ENCODE measurements at regions not wholly inside any gene's neighbourhood (a gene's known extent, or its start where the extent isn't known, plus 50 kb on each side); places are given as distances from the start of the nearest gene placed in this dataset.
"Not testable (repeated sequence)": the region's sequence is repeated elsewhere in the genome, so short reads cannot be mapped to it uniquely, and the experiment has no call there.

DNA sequence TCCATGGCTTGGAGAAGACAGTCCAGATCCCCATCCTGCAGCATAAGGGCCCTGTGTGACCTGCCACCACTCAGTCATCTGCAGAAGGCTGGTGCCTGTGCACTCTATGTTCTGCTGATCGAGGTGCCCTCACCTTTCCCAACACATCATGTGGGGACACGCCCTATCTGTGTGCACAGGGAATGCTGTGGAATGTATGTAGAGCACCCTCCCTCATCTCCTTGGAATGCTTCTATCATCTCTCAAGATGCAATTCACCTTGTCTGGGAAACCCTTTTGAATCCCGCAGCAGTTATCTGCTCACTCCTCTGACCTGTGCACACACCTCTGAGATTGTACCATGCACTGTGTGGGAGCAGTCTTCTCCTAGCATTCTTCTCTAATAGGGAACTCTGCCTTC is 207.2 kb upstream of the SSTR4 start:
- Mint-ChIP-seq H3K4me3 (ENCODE audit: unreplicated experiment) (no peak overlapping the region), H3K27me3 (ENCODE audit: unreplicated experiment) (no peaks in the 10 kb centered on the region), H3K9me3 (ENCODE audit: unreplicated experiment) (no peaks in the 10 kb centered on the region), H3K4me1 (ENCODE audit: unreplicated experiment) (peaks cover 34% of the 10 kb centered on the region), H3K36me3 (ENCODE audit: unreplicated experiment) (no peaks in the 10 kb centered on the region), H3K27ac (ENCODE audit: unreplicated experiment) (no peak overlapping the region)
- TF ChIP-seq, protein P1, sequence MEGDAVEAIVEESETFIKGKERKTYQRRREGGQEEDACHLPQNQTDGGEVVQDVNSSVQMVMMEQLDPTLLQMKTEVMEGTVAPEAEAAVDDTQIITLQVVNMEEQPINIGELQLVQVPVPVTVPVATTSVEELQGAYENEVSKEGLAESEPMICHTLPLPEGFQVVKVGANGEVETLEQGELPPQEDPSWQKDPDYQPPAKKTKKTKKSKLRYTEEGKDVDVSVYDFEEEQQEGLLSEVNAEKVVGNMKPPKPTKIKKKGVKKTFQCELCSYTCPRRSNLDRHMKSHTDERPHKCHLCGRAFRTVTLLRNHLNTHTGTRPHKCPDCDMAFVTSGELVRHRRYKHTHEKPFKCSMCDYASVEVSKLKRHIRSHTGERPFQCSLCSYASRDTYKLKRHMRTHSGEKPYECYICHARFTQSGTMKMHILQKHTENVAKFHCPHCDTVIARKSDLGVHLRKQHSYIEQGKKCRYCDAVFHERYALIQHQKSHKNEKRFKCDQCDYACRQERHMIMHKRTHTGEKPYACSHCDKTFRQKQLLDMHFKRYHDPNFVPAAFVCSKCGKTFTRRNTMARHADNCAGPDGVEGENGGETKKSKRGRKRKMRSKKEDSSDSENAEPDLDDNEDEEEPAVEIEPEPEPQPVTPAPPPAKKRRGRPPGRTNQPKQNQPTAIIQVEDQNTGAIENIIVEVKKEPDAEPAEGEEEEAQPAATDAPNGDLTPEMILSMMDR (IDR thresholded peaks at IDR 0.05): no peak
- DNase-seq (ENCODE audit: extremely low spot score, unreplicated experiment): peak; percentile 57

DNA sequence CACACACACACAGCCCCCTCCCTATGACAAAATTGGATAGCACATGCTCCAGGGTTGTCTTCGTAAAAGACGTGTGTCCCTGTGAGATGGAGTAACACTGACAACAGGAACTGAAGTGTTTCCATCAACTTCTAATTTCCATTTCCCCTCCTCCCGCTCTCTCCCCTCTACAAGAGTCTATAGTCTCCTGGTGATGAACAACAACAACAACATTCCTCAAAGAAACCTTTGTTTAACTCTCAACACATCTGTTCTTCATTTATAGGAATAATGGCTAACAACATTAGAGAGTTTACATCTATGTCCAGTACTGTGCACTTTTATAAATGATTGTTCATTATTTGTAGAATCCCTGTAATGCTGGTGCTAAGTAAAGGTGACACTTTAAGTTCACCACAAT is 205.8 kb upstream of the SSTR4 start:
- Mint-ChIP-seq H3K36me3 (ENCODE audit: unreplicated experiment) (no peaks in the 10 kb centered on the region), H3K4me3 (ENCODE audit: unreplicated experiment) (no peak overlapping the region), H3K27me3 (ENCODE audit: unreplicated experiment) (no peaks in the 10 kb centered on the region)

DNA sequence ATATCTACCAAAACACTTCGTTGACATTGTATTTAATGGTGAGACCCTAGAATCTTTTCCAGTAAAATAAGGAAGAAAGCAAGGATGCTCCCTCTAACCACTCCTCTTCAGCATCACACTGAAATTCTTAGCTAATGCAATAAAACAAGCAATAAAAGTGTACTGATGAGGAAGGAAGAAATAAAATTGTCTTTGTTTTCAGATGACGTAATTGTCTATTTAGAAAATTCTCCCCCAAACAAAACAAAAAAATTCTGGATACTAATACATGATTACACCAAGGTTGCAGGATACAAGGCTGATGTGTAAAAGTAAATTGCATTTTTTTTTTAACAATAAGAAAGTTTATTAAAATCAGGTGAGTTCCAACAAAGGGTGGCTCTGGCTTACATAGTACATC is 205.0 kb upstream of the SSTR4 start:
- peaks cover 30% of the 10 kb centered on the region for H3K4me1 Mint-ChIP-seq (ENCODE audit: unreplicated experiment)
- no peak for DNase-seq (ENCODE audit: extremely low spot score, unreplicated experiment)
- no peaks in the 10 kb centered on the region for H3K27me3 Mint-ChIP-seq (ENCODE audit: unreplicated experiment)
- H3K4me3 Mint-ChIP-seq (ENCODE audit: unreplicated experiment): no peak overlapping the region
- H3K27ac Mint-ChIP-seq (ENCODE audit: unreplicated experiment): no peak overlapping the region
- TF ChIP-seq, protein P1 (IDR thresholded peaks at IDR 0.05): no peak
- H3K9me3 Mint-ChIP-seq (ENCODE audit: unreplicated experiment): no peaks in the 10 kb centered on the region
- H3K36me3 Mint-ChIP-seq (ENCODE audit: unreplicated experiment): no peaks in the 10 kb centered on the region

More for the DNA sequence above, 205.8 kb upstream of the SSTR4 start:
- Mint-ChIP-seq H3K9me3 (ENCODE audit: unreplicated experiment) (no peaks in the 10 kb centered on the region), H3K4me1 (ENCODE audit: unreplicated experiment) (peaks cover 32% of the 10 kb centered on the region), H3K27ac (ENCODE audit: unreplicated experiment) (no peak overlapping the region)
- DNase-seq (ENCODE audit: extremely low spot score, unreplicated experiment): no peak
- TF ChIP-seq, protein P1 (IDR thresholded peaks at IDR 0.05): no peak

DNA sequence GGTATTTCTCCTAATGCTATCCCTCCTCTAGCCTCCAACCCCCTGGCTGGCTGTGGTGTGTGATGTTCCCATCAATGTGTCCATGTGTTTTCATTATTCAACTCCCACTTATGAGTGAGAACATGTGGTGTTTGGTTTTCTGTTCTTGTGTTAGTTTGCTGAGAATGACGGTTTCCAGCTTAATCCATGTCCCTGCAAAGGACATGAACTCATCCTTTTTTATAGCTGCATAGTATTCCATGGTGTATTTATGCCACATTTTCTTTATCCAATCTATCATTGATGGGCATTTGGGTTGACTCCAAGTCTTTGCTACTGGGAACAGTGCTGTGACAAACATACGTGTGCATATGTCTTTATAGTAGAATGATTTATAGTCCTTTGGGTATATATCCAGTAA is 204.4 kb upstream of the SSTR4 start:
- H3K4me1 Mint-ChIP-seq (ENCODE audit: unreplicated experiment): peaks cover 31% of the 10 kb centered on the region
- not testable (repeated sequence) for H3K9me3 Mint-ChIP-seq (ENCODE audit: unreplicated experiment); DNase-seq (ENCODE audit: extremely low spot score, unreplicated experiment); H3K4me3 Mint-ChIP-seq (ENCODE audit: unreplicated experiment); H3K27ac Mint-ChIP-seq (ENCODE audit: unreplicated experiment); H3K27me3 Mint-ChIP-seq (ENCODE audit: unreplicated experiment); H3K36me3 Mint-ChIP-seq (ENCODE audit: unreplicated experiment)

DNA sequence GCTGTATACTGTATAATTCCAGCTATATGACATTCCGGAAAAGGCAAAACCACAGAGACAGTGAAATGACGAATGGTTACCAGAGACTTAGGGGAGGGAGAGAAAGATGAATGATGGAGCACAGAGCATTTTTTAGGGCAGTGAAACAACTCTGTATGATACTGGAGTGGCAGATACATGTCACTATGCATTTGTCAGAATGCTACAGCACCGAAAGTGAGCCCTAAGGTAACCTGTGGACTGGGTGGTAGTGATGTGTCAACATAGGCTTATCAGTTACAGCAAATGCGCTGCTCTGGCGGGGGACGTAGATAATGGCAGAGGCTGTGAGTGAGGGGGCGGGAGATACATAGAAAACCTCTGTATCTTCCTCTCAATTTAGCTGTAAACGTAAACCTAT is 201.3 kb upstream of the SSTR4 start:
- no peak for DNase-seq (ENCODE audit: extremely low spot score, unreplicated experiment)
- Mint-ChIP-seq H3K27ac (ENCODE audit: unreplicated experiment) (peak overlapping the region; percentile 50), H3K36me3 (ENCODE audit: unreplicated experiment) (no peaks in the 10 kb centered on the region), H3K4me3 (ENCODE audit: unreplicated experiment) (no peak overlapping the region), H3K27me3 (ENCODE audit: unreplicated experiment) (no peaks in the 10 kb centered on the region), H3K9me3 (ENCODE audit: unreplicated experiment) (no peaks in the 10 kb centered on the region), H3K4me1 (ENCODE audit: unreplicated experiment) (peaks cover 49% of the 10 kb centered on the region)
- TF ChIP-seq, protein P1 (IDR thresholded peaks at IDR 0.05): no peak

DNA sequence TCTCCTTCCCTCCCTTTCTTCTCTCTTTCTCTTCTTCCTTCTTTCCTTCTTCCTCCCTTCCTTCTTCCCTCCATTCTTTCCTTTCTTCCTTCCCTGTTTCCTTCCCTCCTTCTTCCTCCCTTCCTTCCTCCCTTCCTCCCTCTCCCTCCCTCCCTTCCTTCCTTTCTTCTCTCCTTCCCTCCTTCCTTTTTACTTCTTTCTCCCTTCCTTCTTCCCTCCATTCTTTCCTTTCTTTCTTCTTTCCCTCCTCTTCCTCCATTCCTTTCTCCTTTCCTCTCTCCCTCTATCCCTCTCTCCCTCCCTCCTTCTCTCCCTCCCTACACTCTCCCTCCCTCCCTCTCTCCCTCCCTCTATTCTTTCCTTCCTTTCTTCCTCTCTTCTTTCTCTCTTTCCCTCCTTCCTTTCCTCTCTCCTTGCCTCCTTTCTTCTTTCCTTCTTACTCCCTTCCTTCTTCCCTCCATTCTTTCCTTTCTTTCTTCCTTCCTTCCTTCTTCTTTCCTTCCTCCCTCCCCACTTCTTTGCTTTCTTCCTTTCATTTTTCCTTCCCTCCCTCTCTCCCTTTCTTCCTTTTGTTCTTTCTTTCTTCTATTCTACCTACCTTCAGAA is 200.4 kb upstream of the SSTR4 start:
- no peaks in the 10 kb centered on the region for H3K36me3 Mint-ChIP-seq (ENCODE audit: unreplicated experiment)
- no peaks in the 10 kb centered on the region for H3K27me3 Mint-ChIP-seq (ENCODE audit: unreplicated experiment)
- H3K4me3 Mint-ChIP-seq (ENCODE audit: unreplicated experiment): no peak overlapping the region
- TF ChIP-seq, protein P1 (IDR thresholded peaks at IDR 0.05): no peak
- no peak for DNase-seq (ENCODE audit: extremely low spot score, unreplicated experiment)
- no peaks in the 10 kb centered on the region for H3K9me3 Mint-ChIP-seq (ENCODE audit: unreplicated experiment)
- peaks cover 43% of the 10 kb centered on the region for H3K4me1 Mint-ChIP-seq (ENCODE audit: unreplicated experiment)
- peak overlapping the region; percentile 24 for H3K27ac Mint-ChIP-seq (ENCODE audit: unreplicated experiment)
